Ascending aorta (tissue), 2 donors: ENCODE measurements at regions not wholly inside any gene's neighbourhood (a gene's known extent, or its start where the extent isn't known, plus 50 kb on each side); places are given as distances from the start of the nearest gene placed in this dataset.

ENCODE experiments used
- DNase-seq, 2 donors: peaks; one replicate each; pipeline ENCODE4 v3.0.0-alpha.2; 2019; ENCODE audit warnings: low spot score in 2 of 2
- H3K27ac ChIP-seq, 2 donors: fragments of 200-600 bp; sonication (generic); one replicate each; pipeline ENCODE4 v1.5.1; 2016 to 2017; ENCODE audit warnings: mild to moderate bottlenecking in 1 of 2
- H3K27me3 ChIP-seq: fragments of 200-600 bp; sonication (generic); one replicate; pipeline ENCODE4 v1.5.1; 2017
- H3K36me3 ChIP-seq, 2 donors: fragments of 200-600 bp; sonication (generic); one replicate each; pipeline ENCODE4 v1.5.1; 2016
- H3K4me1 ChIP-seq, 2 donors: fragments of 200-600 bp; sonication (generic); one replicate each; pipeline ENCODE4 v1.5.1; 2016 to 2017; ENCODE audit warnings: mild to moderate bottlenecking in 1 of 2
- H3K4me3 ChIP-seq, 2 donors: fragments of 200-600 bp; sonication (generic); one replicate each; pipeline ENCODE4 v1.5.1; 2016 to 2017; ENCODE audit warnings: mild to moderate bottlenecking in 1 of 2
- H3K9me3 ChIP-seq, 2 donors: fragments of 200-600 bp; sonication (generic); one replicate each; pipeline ENCODE4 v1.5.1; 2016
- intact Hi-C: fragments of 100-400 bp; cut with DNase I; formaldehyde crosslinking; loops from one replicate; pipeline ENCODE4 v1.15.1; 2023
- TF ChIP-seq, protein P1 (sequence below), 3 experiments: fragments of 200-600 bp in 2 of 3; fragments of 450-650 bp in 1 of 3; sonication (generic) in 2 of 3; IDR thresholded peaks; one replicate each; pipeline ENCODE4 v1.5.1; 2016 to 2019; ENCODE audit warnings: antibody characterized with exemption in 3 of 3, mild to moderate bottlenecking in 1 of 3, moderate library complexity in 1 of 3

DNA sequence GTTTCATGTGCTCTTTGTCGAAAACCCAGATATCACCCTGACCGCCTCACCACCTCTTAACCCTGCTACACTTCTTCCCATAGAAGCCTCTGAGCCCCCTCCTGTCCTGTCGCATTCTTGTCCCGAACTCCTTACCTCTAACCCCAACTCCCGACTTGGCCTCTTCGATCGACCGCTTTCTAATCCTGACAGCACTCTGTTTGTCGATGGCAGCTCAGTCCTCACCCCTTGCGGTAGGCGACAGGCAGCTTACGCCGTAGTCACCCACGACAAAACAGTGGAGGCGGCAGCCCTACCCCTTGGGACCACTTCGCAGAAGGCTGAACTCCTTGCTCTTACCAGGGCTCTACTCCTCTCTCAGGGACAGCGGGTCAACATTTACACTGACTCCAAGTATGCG lies 961.7 kb downstream of the RPA4 start:
- Histone ChIP-seq H3K4me1 (no peaks in the 10 kb centered on the region), H3K36me3 (no peaks in the 10 kb centered on the region), H3K27ac (no peak overlapping the region), H3K4me3 (no peak overlapping the region), H3K27me3 (no peaks in the 10 kb centered on the region), H3K9me3 (peaks cover 0 to 6% of the 10 kb centered on the region in 2 donors)
- TF ChIP-seq, protein P1, sequence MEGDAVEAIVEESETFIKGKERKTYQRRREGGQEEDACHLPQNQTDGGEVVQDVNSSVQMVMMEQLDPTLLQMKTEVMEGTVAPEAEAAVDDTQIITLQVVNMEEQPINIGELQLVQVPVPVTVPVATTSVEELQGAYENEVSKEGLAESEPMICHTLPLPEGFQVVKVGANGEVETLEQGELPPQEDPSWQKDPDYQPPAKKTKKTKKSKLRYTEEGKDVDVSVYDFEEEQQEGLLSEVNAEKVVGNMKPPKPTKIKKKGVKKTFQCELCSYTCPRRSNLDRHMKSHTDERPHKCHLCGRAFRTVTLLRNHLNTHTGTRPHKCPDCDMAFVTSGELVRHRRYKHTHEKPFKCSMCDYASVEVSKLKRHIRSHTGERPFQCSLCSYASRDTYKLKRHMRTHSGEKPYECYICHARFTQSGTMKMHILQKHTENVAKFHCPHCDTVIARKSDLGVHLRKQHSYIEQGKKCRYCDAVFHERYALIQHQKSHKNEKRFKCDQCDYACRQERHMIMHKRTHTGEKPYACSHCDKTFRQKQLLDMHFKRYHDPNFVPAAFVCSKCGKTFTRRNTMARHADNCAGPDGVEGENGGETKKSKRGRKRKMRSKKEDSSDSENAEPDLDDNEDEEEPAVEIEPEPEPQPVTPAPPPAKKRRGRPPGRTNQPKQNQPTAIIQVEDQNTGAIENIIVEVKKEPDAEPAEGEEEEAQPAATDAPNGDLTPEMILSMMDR (IDR thresholded peaks at IDR 0.05) = no peak
- DNase-seq = no peak
- intact Hi-C loops = no loop called here

DNA sequence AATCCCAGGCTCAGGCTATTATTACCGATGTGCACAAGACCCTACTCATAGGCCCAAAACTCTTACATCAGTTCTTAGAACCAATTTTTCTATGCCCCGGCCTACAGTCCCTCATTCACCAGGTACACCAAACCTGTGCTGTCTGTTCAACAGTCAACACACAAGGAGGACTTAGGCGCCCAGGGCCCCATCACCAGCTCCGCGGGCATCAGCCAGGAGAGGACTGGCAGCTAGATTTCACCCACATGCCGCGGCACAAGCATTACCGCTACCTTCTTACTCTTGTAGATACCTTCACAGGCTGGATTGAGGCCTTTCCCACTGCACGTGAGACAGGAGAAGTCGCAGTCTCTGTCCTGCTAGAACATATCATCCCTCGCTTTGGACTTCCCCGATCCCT lies 962.5 kb downstream of the RPA4 start:
- intact Hi-C loops = no loop called here
- peaks cover 0 to 6% of the 10 kb centered on the region in 2 donors for H3K9me3 ChIP-seq
- no peaks in the 10 kb centered on the region for H3K4me1 ChIP-seq
- H3K4me3 ChIP-seq = no peak overlapping the region
- H3K36me3 ChIP-seq = no peaks in the 10 kb centered on the region
- no peak for DNase-seq
- TF ChIP-seq, protein P1 (IDR thresholded peaks at IDR 0.05) = no peak
- no peak overlapping the region for H3K27ac ChIP-seq
- no peaks in the 10 kb centered on the region for H3K27me3 ChIP-seq

DNA sequence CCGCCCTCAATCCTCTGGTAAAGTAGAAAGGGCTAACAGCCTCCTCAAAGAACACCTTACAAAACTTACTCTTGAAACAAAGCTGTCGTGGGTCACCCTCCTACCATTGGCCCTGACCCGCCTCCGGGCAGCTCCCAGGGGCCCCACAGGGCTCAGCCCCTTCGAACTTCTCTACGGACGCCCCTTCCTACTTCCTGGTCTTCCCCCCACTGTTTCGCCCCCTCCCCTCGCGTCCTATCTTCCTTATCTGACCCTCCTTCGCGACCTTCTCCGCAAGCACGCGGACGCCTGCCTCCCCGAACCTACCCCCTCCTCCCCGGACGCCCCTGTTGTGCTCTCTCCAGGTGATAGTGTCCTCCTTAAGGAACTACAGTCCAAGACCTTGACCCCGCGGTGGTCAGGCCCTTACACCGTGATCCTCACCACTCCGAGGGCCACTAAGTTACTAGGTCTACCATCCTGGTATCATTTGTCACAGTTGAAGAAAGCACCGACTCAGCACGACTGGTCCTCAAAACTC lies 963.1 kb downstream of the RPA4 start:
- Histone ChIP-seq H3K36me3 (no peaks in the 10 kb centered on the region), H3K4me3 (no peak overlapping the region), H3K4me1 (no peaks in the 10 kb centered on the region), H3K9me3 (peaks cover 0 to 6% of the 10 kb centered on the region in 2 donors), H3K27me3 (no peaks in the 10 kb centered on the region), H3K27ac (no peak overlapping the region)
- intact Hi-C loops = no loop called here
- DNase-seq = no peak
- TF ChIP-seq, protein P1 (IDR thresholded peaks at IDR 0.05) = no peak

DNA sequence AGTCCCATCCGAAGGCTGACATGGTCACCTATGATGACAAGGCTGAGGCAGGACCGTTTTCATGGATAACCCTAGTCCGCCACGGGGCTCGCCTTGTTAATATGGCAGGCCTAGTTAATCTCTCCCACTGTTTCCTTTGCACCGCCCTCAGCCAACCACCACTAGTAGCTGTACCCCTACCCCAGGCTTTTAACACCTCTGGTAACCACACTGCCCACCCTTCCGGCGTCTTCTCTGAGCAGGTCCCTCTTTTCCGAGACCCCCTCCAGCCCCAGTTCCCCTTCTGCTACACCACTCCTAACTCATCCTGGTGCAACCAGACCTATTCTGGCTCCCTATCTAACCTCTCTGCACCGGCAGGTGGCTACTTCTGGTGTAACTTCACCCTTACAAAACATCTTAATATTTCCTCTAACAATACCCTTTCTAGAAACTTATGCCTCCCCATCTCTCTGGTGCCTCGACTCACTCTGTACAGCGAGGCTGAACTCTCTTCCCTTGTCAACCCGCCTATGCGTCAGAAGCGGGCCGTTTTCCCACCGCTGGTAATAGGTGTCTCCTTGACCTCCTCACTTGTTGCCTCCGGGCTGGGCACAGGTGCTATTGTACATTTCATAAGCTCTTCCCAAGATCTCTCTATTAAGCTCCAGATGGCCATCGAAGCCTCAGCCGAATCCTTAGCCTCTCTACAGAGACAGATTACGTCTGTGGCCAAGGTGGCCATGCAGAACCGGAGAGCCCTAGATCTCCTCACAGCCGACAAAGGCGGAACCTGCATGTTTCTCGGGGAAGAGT lies 964.4 kb downstream of the RPA4 start:
- no peak for DNase-seq
- Histone ChIP-seq H3K9me3 (peaks cover 0 to 6% of the 10 kb centered on the region in 2 donors), H3K27me3 (no peaks in the 10 kb centered on the region), H3K27ac (no peak overlapping the region), H3K4me3 (no peak overlapping the region), H3K36me3 (no peaks in the 10 kb centered on the region), H3K4me1 (no peaks in the 10 kb centered on the region)
- TF ChIP-seq, protein P1 (IDR thresholded peaks at IDR 0.05) = no peak
- intact Hi-C loops = no loop called here

DNA sequence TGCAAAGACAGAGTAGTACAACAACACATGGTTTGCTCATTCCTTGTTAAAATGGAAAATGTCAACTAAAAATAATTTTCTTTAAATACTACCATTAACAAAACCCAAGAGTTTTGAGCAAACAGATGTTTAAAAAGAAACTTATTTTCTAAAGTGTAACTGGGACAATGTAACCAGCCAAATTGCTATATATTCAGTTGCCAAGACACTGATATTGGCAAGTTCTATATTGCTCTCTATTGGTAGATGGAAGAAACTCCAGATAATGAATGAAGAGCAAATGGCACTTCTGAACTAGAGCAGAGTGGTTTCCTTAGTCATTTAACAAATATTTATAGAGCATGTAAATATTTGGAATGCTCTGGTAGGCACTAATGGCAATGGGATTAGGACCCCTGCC lies 966.2 kb downstream of the RPA4 start:
- no peaks in the 10 kb centered on the region for H3K27me3 ChIP-seq
- peaks cover 0 to 6% of the 10 kb centered on the region in 2 donors for H3K9me3 ChIP-seq
- H3K36me3 ChIP-seq = no peaks in the 10 kb centered on the region
- H3K27ac ChIP-seq = no peak overlapping the region
- no peak overlapping the region for H3K4me3 ChIP-seq
- TF ChIP-seq, protein P1 (IDR thresholded peaks at IDR 0.05) = no peak
- H3K4me1 ChIP-seq = no peaks in the 10 kb centered on the region
- DNase-seq = no peak
- intact Hi-C loops = no loop called here
